Endothelial cell of umbilical vein (primary cell): ENCODE measurements at regions not wholly inside any gene's neighbourhood (a gene's known extent, or its start where the extent isn't known, plus 50 kb on each side); places are given as distances from the start of the nearest gene placed in this dataset.
"Not testable (repeated sequence)": the region's sequence is repeated elsewhere in the genome, so short reads cannot be mapped to it uniquely, and the experiment has no call there.

ENCODE experiments used
- BruUV-seq: library from RNA; stranded (reverse); fragments of 400-500 nt; replicated peaks from 2 replicates; lab custom pipeline; 2021; lab: Mats Ljungman, UMichigan
- CTCF ChIA-PET: fragments of 300-600, 350-600 bp; sonication (Branson Sonifier 250); formaldehyde crosslinking; loops from one replicate; lab custom pipeline; 2021; ENCODE audit warnings: antibody characterized with exemption, inconsistent platforms; lab: Charles Lee
- POLR2A ChIA-PET: fragments of 300-600, 350-600 bp; sonication (Branson Sonifier 250); formaldehyde crosslinking; loops from one replicate; lab custom pipeline; 2021; ENCODE audit warnings: antibody characterized with exemption, inconsistent platforms; lab: Charles Lee
- DNase-seq: peaks from one replicate; pipeline ENCODE4 v3.0.0-alpha.2; 2011; ENCODE audit warnings: low read depth, low spot score
- FAIRE-seq: peaks from 2 replicates; lab custom pipeline; 2011; peaks lifted over from hg19 to GRCh38; lab: Jason Lieb, UNC
- H2AFZ ChIP-seq: 2 replicates; pipeline ENCODE4 v1.6.0; 2012; ENCODE audit warnings: low read depth, low read length, control low read depth, inconsistent platforms
- H3K27ac ChIP-seq: 2 replicates; pipeline ENCODE4 v1.5.1; 2011; ENCODE audit warnings: low read depth, mild to moderate bottlenecking, control low read depth, low read length, moderate library complexity; ENCODE audit not compliant: insufficient read depth
- H3K27me3 ChIP-seq, 2 experiments: 2 replicates each; pipeline versions ENCODE4 v1.6.0 to v1.6.1; 2011; ENCODE audit warnings: low read length in 2 of 2, mixed read lengths in 1 of 2; ENCODE audit not compliant: control insufficient read depth in 2 of 2, insufficient read depth in 2 of 2
- H3K36me3 ChIP-seq, 2 experiments: 2 replicates in 1 of 2; 3 replicates in 1 of 2; pipeline ENCODE4 v1.5.1; 2011; ENCODE audit warnings: low read length in 2 of 2, mild to moderate bottlenecking in 1 of 2, moderate library complexity in 1 of 2; ENCODE audit not compliant: control insufficient read depth in 2 of 2, insufficient read depth in 2 of 2; ENCODE audit errors: extremely low read depth in 1 of 2
- H3K4me1 ChIP-seq: 3 replicates; pipeline ENCODE4 v1.5.1; 2011; ENCODE audit warnings: mild to moderate bottlenecking, low read length; ENCODE audit not compliant: control insufficient read depth, insufficient read depth; ENCODE audit errors: extremely low read depth
- H3K4me2 ChIP-seq: 2 replicates; pipeline ENCODE4 v1.6.1; 2011; ENCODE audit warnings: low read length, control low read depth, mixed read lengths; ENCODE audit not compliant: insufficient read depth
- H3K4me3 ChIP-seq, 3 experiments: fragments of 200-600 bp in 1 of 3; sonication (generic), shearing (Covaris generic) in 1 of 3; replicated peaks in 1 of 3; 2 replicates each; pipeline ENCODE4 v1.5.1; 2011 to 2016; ENCODE audit warnings: control low read depth in 3 of 3, low read length in 3 of 3, mild to moderate bottlenecking in 2 of 3, inconsistent platforms in 1 of 3, low read depth in 1 of 3, moderate library complexity in 1 of 3; ENCODE audit not compliant: insufficient read depth in 1 of 3
- H3K79me2 ChIP-seq: 2 replicates; pipeline ENCODE4 v1.6.0; 2012; ENCODE audit warnings: low read length, inconsistent platforms; ENCODE audit not compliant: control insufficient read depth, insufficient read depth
- H3K9ac ChIP-seq: replicated peaks from 2 replicates; pipeline ENCODE3; 2011; ENCODE audit warnings: low read length, control low read depth; ENCODE audit not compliant: insufficient read depth; ENCODE audit errors: extremely low read depth
- H3K9me1 ChIP-seq: replicated peaks from 3 replicates; pipeline ENCODE4 v1.6.0; 2011; ENCODE audit warnings: mild to moderate bottlenecking, low read length; ENCODE audit not compliant: control insufficient read depth, insufficient read depth; ENCODE audit errors: extremely low read depth
- H3K9me3 ChIP-seq: replicated peaks from 2 replicates; pipeline ENCODE4 v1.5.1; 2012; ENCODE audit warnings: low read length, inconsistent platforms; ENCODE audit not compliant: control insufficient read depth, insufficient read depth
- H4K20me1 ChIP-seq: replicated peaks from 2 replicates; pipeline ENCODE3; 2011; ENCODE audit warnings: mild to moderate bottlenecking, low read length; ENCODE audit not compliant: control insufficient read depth, insufficient read depth; ENCODE audit errors: extremely low read depth
- dilution Hi-C: fragments of 300-500 bp; cut with MboI; formaldehyde crosslinking; loops from one replicate; pipeline ENCODE4 v1.15.0; 2019; ENCODE audit warnings: low sequenced_read_pairs; ENCODE audit not compliant: extremely low pct_ligation_motif_present
- intact Hi-C: fragments of 100-400 bp; cut with micrococcal nuclease; formaldehyde crosslinking; loops from one replicate; pipeline ENCODE4 v1.10.0; 2022

- FAIRE-seq, H3K9ac ChIP-seq, H4K20me1 ChIP-seq, H3K36me3 ChIP-seq, H3K27ac ChIP-seq, CTCF ChIA-PET, intact Hi-C loops, H3K9me1 ChIP-seq, DNase-seq, POLR2A ChIA-PET, H2AFZ ChIP-seq, BruUV-seq, dilution Hi-C loops, H3K4me3 ChIP-seq, H3K4me2 ChIP-seq, H3K79me2 ChIP-seq, H3K27me3 ChIP-seq, H3K4me1 ChIP-seq, H3K9me3 ChIP-seq: not testable (repeated sequence)
Measured at GRCh38 chr7:35152059-35152458, 101.8 kb downstream of the TBX20 start.

GRCh38 chr7:35148030-35148429, 105.9 kb downstream of the TBX20 start:
- FAIRE-seq, H3K4me3 ChIP-seq, H3K27me3 ChIP-seq, DNase-seq, H3K79me2 ChIP-seq, H3K9me3 ChIP-seq, CTCF ChIA-PET, dilution Hi-C loops, POLR2A ChIA-PET, H3K9me1 ChIP-seq, H4K20me1 ChIP-seq, BruUV-seq, intact Hi-C loops, H3K27ac ChIP-seq, H3K4me1 ChIP-seq, H3K9ac ChIP-seq, H2AFZ ChIP-seq, H3K36me3 ChIP-seq, H3K4me2 ChIP-seq: not testable (repeated sequence)

- H3K4me3 ChIP-seq, H2AFZ ChIP-seq, DNase-seq, H3K4me1 ChIP-seq, H3K9ac ChIP-seq, dilution Hi-C loops, H3K27ac ChIP-seq, H4K20me1 ChIP-seq, BruUV-seq, H3K9me3 ChIP-seq, intact Hi-C loops, CTCF ChIA-PET, FAIRE-seq, H3K36me3 ChIP-seq, H3K27me3 ChIP-seq, H3K9me1 ChIP-seq, POLR2A ChIA-PET, H3K4me2 ChIP-seq, H3K79me2 ChIP-seq: not testable (repeated sequence)
Measured at GRCh38 chr7:35142125-35142524, 104.8 kb upstream of the DPY19L1 start.

- H3K4me2 ChIP-seq, H3K4me1 ChIP-seq, intact Hi-C loops, H2AFZ ChIP-seq, H3K9ac ChIP-seq, H3K79me2 ChIP-seq, POLR2A ChIA-PET, H4K20me1 ChIP-seq, H3K9me1 ChIP-seq, BruUV-seq, CTCF ChIA-PET, H3K4me3 ChIP-seq, H3K36me3 ChIP-seq, dilution Hi-C loops, H3K9me3 ChIP-seq, H3K27me3 ChIP-seq, DNase-seq, H3K27ac ChIP-seq, FAIRE-seq: not testable (repeated sequence)
Measured at GRCh38 chr7:35139281-35139680, 102.0 kb upstream of the DPY19L1 start.
